NCI-H2196 treated with DMSO at 0.1 percent for 48 hours (cell line): ENCODE measurements at regions not wholly inside any gene's neighbourhood (a gene's known extent, or its start where the extent isn't known, plus 50 kb on each side); places are given as distances from the start of the nearest gene placed in this dataset.

Experiments
- DNase-seq: peaks from one replicate; lab custom pipeline; 2025; ENCODE audit not compliant: unreplicated experiment; lab: John Stamatoyannopoulos, UW

- DNase-seq = no peak
These were observed 84.9 kb downstream of the ACKR3 start for GRCh38 chr2:236654496-236654895.

GRCh38 chr2:236656166-236656565, 86.5 kb downstream of the ACKR3 start:
- DNase-seq = no peak

GRCh38 chr2:236656721-236657120, 87.1 kb downstream of the ACKR3 start:
- DNase-seq = no peak

- no peak for DNase-seq
These were observed 87.6 kb downstream of the ACKR3 start for GRCh38 chr2:236657215-236657614.

GRCh38 chr2:236657801-236658200, 88.2 kb downstream of the ACKR3 start:
- DNase-seq = no peak

- DNase-seq = peak; percentile 29
These were observed 89.5 kb downstream of the ACKR3 start for GRCh38 chr2:236658974-236659757.

GRCh38 chr2:236659758-236660150, 90.1 kb downstream of the ACKR3 start:
- DNase-seq = peak; percentile 77

GRCh38 chr2:236661061-236661761, 91.6 kb downstream of the ACKR3 start:
- DNase-seq = no peak

- no peak for DNase-seq
These were observed 92.1 kb downstream of the ACKR3 start for GRCh38 chr2:236661762-236662110.

GRCh38 chr2:236662231-236663185, 92.9 kb downstream of the ACKR3 start:
- DNase-seq = no peak

GRCh38 chr2:236663287-236664101, 93.9 kb downstream of the ACKR3 start:
- DNase-seq = no peak

GRCh38 chr2:236664136-236664535, 94.5 kb downstream of the ACKR3 start:
- no peak for DNase-seq

- no peak for DNase-seq
These were observed 95.5 kb downstream of the ACKR3 start for GRCh38 chr2:236665101-236665500.

- DNase-seq = no peak
These were observed 96.0 kb downstream of the ACKR3 start for GRCh38 chr2:236665572-236666118.

- no peak for DNase-seq
These were observed 97.1 kb downstream of the ACKR3 start for GRCh38 chr2:236666646-236667204.

GRCh38 chr2:236667526-236667925, 97.9 kb downstream of the ACKR3 start:
- no peak for DNase-seq

- no peak for DNase-seq
These were observed 98.9 kb downstream of the ACKR3 start for GRCh38 chr2:236668531-236668969.

GRCh38 chr2:236670235-236670620, 100.6 kb downstream of the ACKR3 start:
- DNase-seq = no peak

GRCh38 chr2:236671896-236672562, 102.4 kb downstream of the ACKR3 start:
- no peak for DNase-seq
